HT1080 (cell line): ENCODE measurements at regions not wholly inside any gene's neighbourhood (a gene's known extent, or its start where the extent isn't known, plus 50 kb on each side); places are given as distances from the start of the nearest gene placed in this dataset.

Experiments used
- DNase-seq: peaks from one replicate; pipeline ENCODE4 v3.0.0-alpha.2; 2015; ENCODE audit warnings: low read depth

- no peak for DNase-seq
Observed at GRCh38 chrX:40192196-40192595, 94.4 kb upstream of the BCOR start.

DNA sequence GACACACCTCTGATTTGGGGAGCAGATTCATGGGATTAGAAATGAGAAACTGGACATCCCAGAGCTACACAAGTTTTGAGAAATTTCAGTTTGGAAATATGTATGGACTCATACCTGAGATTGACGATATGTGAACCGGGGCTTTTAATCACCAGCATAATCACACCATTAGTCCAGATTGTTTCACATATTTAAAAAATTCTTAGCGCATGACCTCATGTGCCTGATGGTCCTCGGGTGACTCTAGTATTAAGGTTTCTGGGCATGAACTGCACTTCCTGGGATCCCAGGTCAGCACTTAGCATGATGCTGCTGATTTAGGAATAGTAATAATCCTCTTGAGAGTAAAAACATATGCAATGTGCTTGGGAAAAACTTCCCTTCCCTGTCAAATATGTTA is 91.9 kb upstream of the BCOR start:
- DNase-seq, result no peak

DNA sequence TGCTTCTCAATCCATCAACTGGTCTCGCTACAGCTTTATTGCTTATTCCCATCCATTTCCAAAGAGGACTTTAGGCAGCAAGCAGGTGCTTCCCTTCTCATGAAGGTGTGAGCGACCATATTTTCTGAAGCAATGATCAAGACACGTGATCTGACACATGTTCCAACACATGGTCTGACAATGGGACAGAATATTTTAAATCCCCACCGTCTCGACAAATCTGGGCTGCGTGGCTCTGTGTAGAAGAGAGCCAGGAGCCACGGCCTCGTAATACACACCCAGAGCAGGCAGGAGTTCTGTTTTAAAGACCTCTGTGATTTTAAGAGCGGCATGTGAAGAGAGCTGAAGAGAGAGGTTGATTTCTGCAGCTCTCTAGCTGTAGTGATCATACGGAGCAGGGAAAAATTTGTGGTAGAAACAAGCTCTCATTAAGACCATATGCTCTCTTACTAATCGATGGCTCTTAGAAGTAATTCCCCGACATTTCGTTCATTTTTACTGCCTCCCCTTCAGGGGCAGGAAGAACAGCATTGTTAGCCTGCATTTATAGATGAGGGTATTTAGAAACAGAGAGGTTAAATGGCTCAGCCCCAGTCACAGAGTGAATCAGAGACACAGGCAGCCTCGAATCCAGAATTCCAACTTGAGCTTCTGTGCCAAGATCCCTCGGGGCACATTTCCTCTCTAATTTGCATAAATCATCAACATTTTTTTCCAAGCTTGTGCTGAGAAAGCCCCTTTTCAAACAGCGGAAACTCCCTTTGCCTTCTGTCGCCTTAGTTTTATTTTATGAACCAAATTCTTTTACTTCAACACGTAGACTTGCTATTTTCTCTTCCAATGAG is 91.0 kb upstream of the BCOR start:
- DNase-seq, result no peak

- DNase-seq, result no peak
Observed at GRCh38 chrX:40184968-40185367, 87.2 kb upstream of the BCOR start.

DNA sequence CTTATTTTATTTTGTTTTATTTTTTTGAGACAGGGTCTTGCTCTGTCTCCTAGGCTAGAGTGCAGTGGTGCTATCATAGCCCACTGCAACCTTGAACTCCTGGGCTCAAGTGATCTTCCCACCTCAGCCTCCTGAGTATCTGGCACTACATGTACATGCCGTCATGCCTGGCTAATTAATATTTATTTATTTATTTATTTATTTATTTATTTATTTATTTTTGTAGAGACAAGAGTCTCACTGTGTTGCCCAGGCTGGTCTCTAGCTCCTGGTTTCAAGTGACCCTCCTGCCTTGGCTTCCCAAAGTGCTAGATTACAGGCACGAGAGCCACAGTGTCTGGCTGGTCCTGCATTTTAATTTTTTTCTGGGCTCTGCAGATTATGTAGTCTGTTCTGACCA is 84.9 kb upstream of the BCOR start:
- DNase-seq, result no peak

DNA sequence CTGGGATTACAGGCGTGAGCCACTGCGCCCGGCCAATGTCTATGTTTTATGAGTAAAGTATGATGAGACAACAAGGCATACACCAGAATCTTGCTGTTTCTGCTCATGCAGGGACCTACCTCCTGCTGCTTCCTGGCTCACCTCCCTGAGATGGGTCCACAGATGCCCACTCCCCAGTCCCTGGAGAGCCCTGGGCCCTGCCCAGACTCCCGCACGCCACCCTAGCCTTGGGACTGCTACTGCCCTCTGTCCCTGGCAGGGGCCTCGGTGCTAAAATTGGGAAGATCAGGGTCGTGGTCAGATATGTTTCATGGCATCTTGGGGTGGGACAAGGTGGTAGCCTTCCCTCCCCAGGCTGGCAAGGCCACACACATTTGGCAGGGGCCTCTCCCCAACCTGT is 84.3 kb upstream of the BCOR start:
- DNase-seq, result no peak

- DNase-seq, result no peak
Observed at GRCh38 chrX:40179283-40179682, 81.5 kb upstream of the BCOR start.

DNA sequence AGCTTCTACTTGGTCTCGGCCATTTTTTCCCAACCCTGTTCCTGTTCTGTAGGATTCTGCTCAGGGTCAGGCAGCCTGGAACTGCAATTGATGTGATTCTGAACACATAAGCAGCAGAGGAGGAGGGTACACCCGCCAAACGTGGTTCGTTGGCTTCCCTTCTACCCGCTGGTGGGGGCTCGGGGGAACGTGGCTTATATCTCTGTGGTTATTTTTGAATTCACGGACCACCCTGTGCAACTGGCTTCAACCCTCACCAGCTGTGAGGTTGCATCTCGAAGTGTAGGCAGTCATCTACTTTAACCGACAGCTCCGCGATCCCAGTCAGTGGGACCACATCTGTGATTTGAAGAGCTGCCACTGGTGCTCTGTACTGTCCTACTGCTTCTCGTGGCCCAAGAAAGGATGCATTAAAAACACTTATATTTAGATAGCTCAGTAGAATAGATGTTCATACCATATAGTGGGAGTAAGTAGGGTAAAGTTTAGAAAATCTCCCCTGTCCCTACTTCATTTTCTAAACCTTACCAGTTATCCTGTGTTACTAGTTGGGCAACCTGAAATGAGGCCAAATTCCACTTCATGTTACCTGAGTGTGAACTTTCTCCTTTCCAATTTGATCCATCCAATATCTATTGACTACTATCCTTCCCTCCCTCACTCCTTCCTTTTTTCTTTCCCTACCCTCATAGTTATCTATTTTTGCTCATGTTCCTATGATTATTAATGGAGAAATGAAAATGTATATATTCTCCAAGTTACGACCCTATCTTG is 80.4 kb upstream of the BCOR start:
- no peak for DNase-seq

GRCh38 chrX:40177489-40177888 is 79.7 kb upstream of the BCOR start:
- DNase-seq, result no peak

GRCh38 chrX:40177117-40177430 is 79.3 kb upstream of the BCOR start:
- DNase-seq, result no peak

GRCh38 chrX:40176351-40177116 is 78.8 kb upstream of the BCOR start:
- DNase-seq, result no peak

GRCh38 chrX:40175511-40176350 is 78.0 kb upstream of the BCOR start:
- DNase-seq, result no peak

- no peak for DNase-seq
Observed at GRCh38 chrX:40174854-40175510, 77.2 kb upstream of the BCOR start.

DNA sequence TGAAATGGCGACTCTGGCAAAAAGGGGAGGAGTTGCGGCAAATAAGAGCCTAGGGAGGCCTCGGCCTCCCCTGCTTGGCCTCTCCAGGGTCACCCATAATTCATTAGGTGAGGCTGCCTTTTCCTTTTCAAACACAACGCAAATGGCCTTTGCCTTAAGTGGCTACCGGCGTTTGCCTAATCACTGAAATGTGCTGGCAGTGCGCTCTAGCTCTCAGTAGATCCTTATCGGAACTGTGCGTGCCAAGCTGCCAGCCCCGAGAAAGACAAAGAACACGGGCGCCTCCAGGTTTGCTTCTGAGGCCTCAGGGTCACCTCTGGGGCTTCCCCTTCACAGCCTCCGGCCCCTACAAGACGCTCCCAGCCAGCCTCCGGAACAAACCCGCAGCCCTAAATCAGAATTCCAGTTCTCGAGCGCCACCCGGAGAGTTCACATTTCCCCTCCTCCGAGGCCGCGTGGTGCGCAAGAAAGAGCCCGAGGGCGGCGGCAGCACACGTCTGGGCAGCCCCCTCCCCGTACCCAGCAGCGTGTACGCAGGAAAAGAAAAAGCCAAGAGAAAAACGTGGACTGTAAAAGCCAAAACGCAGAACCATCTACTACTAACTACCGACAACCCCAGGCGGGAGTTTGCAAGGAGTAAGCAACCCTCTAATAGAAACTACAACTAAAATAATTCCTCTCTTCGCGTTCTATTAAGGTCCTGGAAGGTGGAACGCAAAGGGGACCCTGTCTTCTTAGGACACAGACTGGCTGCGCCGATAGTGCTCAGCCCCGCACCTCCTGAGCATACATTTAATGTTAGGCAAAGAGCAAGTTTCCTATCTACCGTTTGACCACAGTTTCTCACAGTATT is 76.5 kb upstream of the BCOR start:
- DNase-seq, result no peak

GRCh38 chrX:40173143-40174000 is 75.6 kb upstream of the BCOR start:
- DNase-seq, result no peak

GRCh38 chrX:40172401-40173142 is 74.8 kb upstream of the BCOR start:
- DNase-seq, result no peak

DNA sequence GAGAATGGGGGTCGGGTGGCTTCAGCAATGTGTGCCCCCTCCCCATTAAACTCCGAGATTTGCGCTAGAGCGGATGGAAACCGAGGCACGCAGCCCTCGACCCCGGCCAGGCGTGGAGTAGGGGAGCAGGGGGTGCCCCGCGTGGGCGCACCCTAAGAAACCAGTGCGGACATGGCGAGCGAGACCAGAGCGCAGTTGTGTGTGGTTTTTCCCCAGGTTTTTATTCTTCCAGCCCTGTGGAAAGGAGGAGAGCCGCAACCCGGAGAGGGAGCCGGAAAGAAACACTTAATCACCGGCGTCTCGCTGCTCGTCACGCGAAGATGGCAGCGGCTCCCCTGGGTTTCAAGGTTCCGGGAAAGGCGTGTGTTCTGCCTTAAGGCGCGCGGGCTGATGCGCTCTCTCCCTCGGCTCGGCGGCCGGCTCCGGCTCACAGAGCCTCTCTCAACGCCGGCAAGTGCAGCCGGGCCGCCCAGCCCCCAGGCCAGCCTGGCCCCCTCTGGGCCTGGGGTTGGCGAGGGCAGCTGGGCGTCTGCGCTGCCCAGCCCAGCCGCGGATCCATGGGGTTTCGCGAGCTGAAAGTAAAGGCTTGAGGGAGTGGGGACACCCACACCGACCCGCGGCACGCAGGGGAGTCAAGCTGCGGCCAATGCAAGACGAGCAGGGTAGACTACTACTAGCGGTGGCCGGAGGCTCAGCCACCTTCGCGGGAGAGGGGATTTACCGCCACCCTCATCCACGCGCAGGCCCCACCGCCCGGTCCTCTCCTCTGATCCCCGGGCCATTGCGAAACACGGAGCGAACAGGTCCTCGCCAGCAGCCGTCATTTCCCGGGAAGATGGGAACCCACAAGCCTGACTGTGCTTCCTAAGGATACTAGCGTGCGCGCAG is 74.0 kb upstream of the BCOR start:
- DNase-seq, result no peak
